ENCODE measurements at regions not wholly inside any gene's neighbourhood (a gene's known extent, or its start where the extent isn't known, plus 50 kb on each side); places are given as distances from the start of the nearest gene placed in this dataset.

GRCh38 chr10:129341087-129341486 is 126.0 kb upstream of the MGMT start:
- TF ChIP-seq CTCF (IDR thresholded peaks at IDR 0.05; ENCODE audit: low read length) (no peak), EZH2 (IDR thresholded peaks at IDR 0.05; ENCODE audit: borderline replicate concordance, low read length) (no peak)
